K562 (cell line): ENCODE measurements at regions not wholly inside any gene's neighbourhood (a gene's known extent, or its start where the extent isn't known, plus 50 kb on each side); places are given as distances from the start of the nearest gene placed in this dataset.

Source experiments
- ATAC-seq: fragments of 200-7000 bp; cut with Tn5 transposase; 3 replicates; pipeline ENCODE4 v1.9.1; 2020; ENCODE audit warnings: moderate library complexity
- BruUV-seq: library from RNA; stranded (reverse); fragments of 400-500 nt; replicated peaks from 2 replicates; lab custom pipeline; 2021; lab: Mats Ljungman, UMichigan
- CTCF ChIA-PET: fragments of 300-600 bp; formaldehyde crosslinking; extraction: SDS; loops from one replicate; lab custom pipeline; 2021; ENCODE audit warnings: low intra/inter-chr PET ratio; lab: Yijun Ruan, JAX
- POLR2A ChIA-PET: fragments of 300-600, 350-650 bp; sonication (Branson Sonifier 250); formaldehyde crosslinking; extraction: SDS; loops from one replicate; lab custom pipeline; 2021; ENCODE audit warnings: antibody characterized with exemption, inconsistent platforms; lab: Yijun Ruan, JAX
- DNase-seq, 4 experiments: peaks; one replicate each; pipeline versions ENCODE4 v3.0.0 to v3.0.0-alpha.2; 2011 to 2018; ENCODE audit warnings: low spot score in 3 of 4, mixed read lengths in 3 of 4; ENCODE audit errors: extremely low read depth in 1 of 4
- FAIRE-seq: peaks from 2 replicates; lab custom pipeline; 2011; peaks lifted over from hg19 to GRCh38; lab: Jason Lieb, UNC
- H2AFZ ChIP-seq: 2 replicates; pipeline ENCODE4 v1.6.0; 2011; ENCODE audit warnings: low read depth, low read length, control low read depth, inconsistent platforms
- H3K27ac ChIP-seq: fragments of 200-600 bp; 3 replicates; pipeline ENCODE4 v1.8.0; 2011; ENCODE audit warnings: low read depth, mild to moderate bottlenecking, control low read depth, inconsistent platforms, low read length, moderate library complexity, mixed read lengths; ENCODE audit errors: extremely low read depth
- H3K27me3 ChIP-seq, 2 experiments: fragments of 300-600 bp in 1 of 2; 2 replicates in 1 of 2; 3 replicates in 1 of 2; pipeline versions ENCODE4 v1.6.0 to v1.8.0; 2011; ENCODE audit warnings: inconsistent platforms in 2 of 2, low read length in 2 of 2, mild to moderate bottlenecking in 1 of 2, mixed read lengths in 1 of 2, moderate library complexity in 1 of 2; ENCODE audit not compliant: control insufficient read depth in 2 of 2, insufficient read depth in 2 of 2
- H3K36me3 ChIP-seq: fragments of 300-600 bp; 3 replicates; pipeline ENCODE4 v1.8.0; 2011; ENCODE audit warnings: mild to moderate bottlenecking, low read length, inconsistent platforms; ENCODE audit not compliant: control insufficient read depth, insufficient read depth
- H3K4me1 ChIP-seq, 2 experiments: fragments of 200-600 bp in 1 of 2; replicated peaks in 1 of 2; 2 replicates in 1 of 2; 3 replicates in 1 of 2; pipeline versions ENCODE4 v1.5.1 to v1.8.0; 2011; ENCODE audit warnings: inconsistent platforms in 2 of 2, low read length in 2 of 2, mild to moderate bottlenecking in 1 of 2, mixed read lengths in 1 of 2, moderate library complexity in 1 of 2; ENCODE audit not compliant: control insufficient read depth in 2 of 2, insufficient read depth in 2 of 2
- H3K4me2 ChIP-seq: 2 replicates; pipeline ENCODE4 v1.6.1; 2011; ENCODE audit warnings: low read length, control low read depth, inconsistent platforms, mixed read lengths; ENCODE audit not compliant: insufficient read depth
- H3K4me3 ChIP-seq: fragments of 200-600 bp; sonication (generic), shearing (Covaris generic); 2 replicates; pipeline ENCODE4 v1.5.1; 2016; ENCODE audit warnings: control low read depth, inconsistent platforms
- H3K79me2 ChIP-seq: fragments of 200-600 bp; 3 replicates; pipeline ENCODE4 v1.8.0; 2011; ENCODE audit warnings: low read length, inconsistent platforms; ENCODE audit not compliant: control insufficient read depth, insufficient read depth
- H3K9ac ChIP-seq, 2 experiments: 2 replicates each; pipeline versions ENCODE4 v1.6.0 to v1.6.1; 2011; ENCODE audit warnings: low read depth in 2 of 2, low read length in 2 of 2, control low read depth in 1 of 2, inconsistent platforms in 1 of 2, mild to moderate bottlenecking in 1 of 2, mixed read lengths in 1 of 2; ENCODE audit not compliant: insufficient read depth in 1 of 2
- H3K9me1 ChIP-seq: one replicate; pipeline ENCODE4 v1.6.0; 2011; ENCODE audit warnings: inconsistent platforms, mild to moderate bottlenecking, low read length, moderate library complexity; ENCODE audit not compliant: control insufficient read depth, insufficient read depth
- H3K9me3 ChIP-seq: replicated peaks from 2 replicates; pipeline ENCODE4 v1.5.1; 2011; ENCODE audit warnings: low read depth, low read length, inconsistent platforms; ENCODE audit not compliant: control insufficient read depth, insufficient read depth
- H4K20me1 ChIP-seq: replicated peaks from 2 replicates; pipeline ENCODE4 v1.6.1; 2011; ENCODE audit warnings: low read length, inconsistent platforms, mixed read lengths; ENCODE audit not compliant: control insufficient read depth, insufficient read depth
- FOXO4 ChIP-seq: fragments of 450-650 bp; formaldehyde crosslinking; IDR thresholded peaks from 2 replicates; pipeline ENCODE4 v1.4.0; 2020; ENCODE audit warnings: mild to moderate bottlenecking, moderate library complexity
- IRF1 ChIP-seq: sonication (generic); formaldehyde crosslinking; IDR thresholded peaks from 2 replicates; pipeline ENCODE4 v1.8.0; 2022; ENCODE audit warnings: missing genetic modification reagents, mild to moderate bottlenecking, borderline replicate concordance
- MLLT1 ChIP-seq, 2 experiments: fragments of 450-650 bp; IDR thresholded peaks; 2 replicates each; pipeline ENCODE4 v1.6.1; 2016
- NCOA6 ChIP-seq: fragments of 450-650 bp; IDR thresholded peaks from 2 replicates; pipeline ENCODE4 v1.6.1; 2017; ENCODE audit warnings: mild to moderate bottlenecking
- TSHZ1 ChIP-seq: fragments of 250-450 bp; sonication (Bioruptor Pico); IDR thresholded peaks from 2 replicates; pipeline ENCODE4 v1.4.0; 2020; ENCODE audit warnings: mild to moderate bottlenecking, moderate library complexity
- WHSC1 ChIP-seq: IDR thresholded peaks from one replicate; pipeline ENCODE4 v1.6.1; 2012; ENCODE audit warnings: low read length, control low read depth, inconsistent platforms
- ZNF124 ChIP-seq: sonication (generic); formaldehyde crosslinking; IDR thresholded peaks from 2 replicates; pipeline ENCODE4 v1.8.1; 2022; ENCODE audit warnings: missing genetic modification reagents
- WGBS: fragments of 100-300 bp; shearing (Covaris generic); methylation state at CpG from one replicate; pipeline ENCODE4 v1.1.6; 2016; ENCODE audit warnings: low coverage, mixed read lengths; ENCODE audit not compliant: insufficient coverage; ENCODE audit errors: missing lambda C conversion rate; 5-methylcytosine and 5-hydroxymethylcytosine counted together
- in situ Hi-C: fragments of 300-500 bp; cut with MboI; formaldehyde crosslinking; loops from 4 replicates; pipeline ENCODE4 v1.15.0; 2018; ENCODE audit warnings: inconsistent platforms, mixed read lengths
- intact Hi-C: fragments of 100-400 bp; cut with micrococcal nuclease; formaldehyde crosslinking; loops from 2 replicates; pipeline ENCODE4 v1.14.2; 2022

- no peak overlapping the region for H3K9ac ChIP-seq
- ChIA-PET POLR2A (no interaction called here), CTCF (no interaction called here)
- no peak for FAIRE-seq
- TF ChIP-seq NCOA6 (no peak), ZNF124 (CRISPR knock-in tag) (no peak)
- H3K4me1 ChIP-seq = peaks cover 0 to 13% of the 10 kb centered on the region in 2 experiments; a peak in 4 of 5 replicates
- no peak overlapping the region for H3K4me3 ChIP-seq
- DNase-seq = no peak
- no TSS peak for BruUV-seq
- no peaks in the 10 kb centered on the region for H4K20me1 ChIP-seq
- no peaks in the 10 kb centered on the region for H3K9me1 ChIP-seq
- in situ Hi-C loops = no loop called here
- no peak overlapping the region for H3K27ac ChIP-seq
- no peak for ATAC-seq
- H3K9me3 ChIP-seq = no peaks in the 10 kb centered on the region
- intact Hi-C loops = no loop called here
- WGBS = 13% methylated on average over 1 of the region's 1 CpG
- no peak overlapping the region for H2AFZ ChIP-seq
- no peaks in the 10 kb centered on the region for H3K79me2 ChIP-seq
- no peak overlapping the region for H3K4me2 ChIP-seq
- H3K36me3 ChIP-seq = no peaks in the 10 kb centered on the region
- H3K27me3 ChIP-seq = peaks cover 3 to 19% of the 10 kb centered on the region in 2 experiments; a peak in 4 of 5 replicates
Observed at GRCh38 chr5:71934322-71934721, 173.0 kb upstream of the MAP1B start.

GRCh38 chr5:71937921-71938698 is 169.2 kb upstream of the MAP1B start:
- ATAC-seq (no peak), FAIRE-seq (no peak), DNase-seq (no peak)
- BruUV-seq = no TSS peak
- Histone ChIP-seq H3K27me3 (peaks cover 10 to 30% of the 10 kb centered on the region in 2 experiments), H3K36me3 (no peaks in the 10 kb centered on the region), H3K79me2 (no peaks in the 10 kb centered on the region), H3K4me2 (no peak overlapping the region), H3K27ac (no peak overlapping the region), H4K20me1 (no peaks in the 10 kb centered on the region), H3K9ac (no peak overlapping the region), H3K4me3 (no peak overlapping the region), H2AFZ (no peak overlapping the region), H3K9me1 (no peaks in the 10 kb centered on the region), H3K9me3 (no peaks in the 10 kb centered on the region), H3K4me1 (peaks cover 0 to 3% of the 10 kb centered on the region in 2 experiments; a peak in 3 of 5 replicates)
- POLR2A ChIA-PET = no interaction called here
- in situ Hi-C loops (no loop called here), intact Hi-C loops (no loop called here)
- CTCF ChIA-PET = no interaction called here
- WGBS = 0% methylated on average over 11 of the region's 11 CpGs
- TF ChIP-seq FOXO4 (CRISPR knock-in tag) (no peak), TSHZ1 (CRISPR knock-in tag) (no peak), MLLT1 (IDR thresholded peaks at IDR 0.05) (no peak), IRF1 (CRISPR knock-in tag) (no peak), WHSC1 (no peak)
